ENCODE measurements at regions not wholly inside any gene's neighbourhood (a gene's known extent, or its start where the extent isn't known, plus 50 kb on each side); places are given as distances from the start of the nearest gene placed in this dataset.

GRCh38 chr13:109586509-109587346, 199.7 kb downstream of the IRS2 start:
- TF ChIP-seq CTCF (conservative IDR thresholded peaks at IDR 0.05), result no peak
- TF ChIP-seq ZFX (IDR thresholded peaks at IDR 0.05), result no peak
